LHCN-M2 (cell line): ENCODE measurements at regions not wholly inside any gene's neighbourhood (a gene's known extent, or its start where the extent isn't known, plus 50 kb on each side); places are given as distances from the start of the nearest gene placed in this dataset.

Experiments used
- DNase-seq: peaks from one replicate; pipeline ENCODE4 v3.0.0-alpha.2; 2012; ENCODE audit warnings: low read depth

DNA sequence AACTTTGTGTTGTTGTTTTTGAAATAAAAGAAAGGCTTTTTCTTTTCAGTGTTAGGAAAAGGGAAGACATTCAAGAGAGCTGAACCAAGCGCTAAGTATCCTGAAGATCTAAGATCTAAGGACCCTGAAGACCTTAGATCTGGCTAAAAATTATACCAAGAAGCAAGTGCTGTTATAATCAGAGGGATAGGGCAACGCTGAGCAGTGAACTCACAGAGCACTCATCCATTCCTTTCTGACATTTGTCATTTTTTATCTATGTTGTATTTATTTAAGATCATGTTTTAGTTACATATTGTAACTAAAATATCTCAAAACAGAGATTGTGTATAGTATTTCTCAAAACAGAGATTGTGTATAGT lies 60.5 kb upstream of the FAM216B start:
- no peak for DNase-seq

DNA sequence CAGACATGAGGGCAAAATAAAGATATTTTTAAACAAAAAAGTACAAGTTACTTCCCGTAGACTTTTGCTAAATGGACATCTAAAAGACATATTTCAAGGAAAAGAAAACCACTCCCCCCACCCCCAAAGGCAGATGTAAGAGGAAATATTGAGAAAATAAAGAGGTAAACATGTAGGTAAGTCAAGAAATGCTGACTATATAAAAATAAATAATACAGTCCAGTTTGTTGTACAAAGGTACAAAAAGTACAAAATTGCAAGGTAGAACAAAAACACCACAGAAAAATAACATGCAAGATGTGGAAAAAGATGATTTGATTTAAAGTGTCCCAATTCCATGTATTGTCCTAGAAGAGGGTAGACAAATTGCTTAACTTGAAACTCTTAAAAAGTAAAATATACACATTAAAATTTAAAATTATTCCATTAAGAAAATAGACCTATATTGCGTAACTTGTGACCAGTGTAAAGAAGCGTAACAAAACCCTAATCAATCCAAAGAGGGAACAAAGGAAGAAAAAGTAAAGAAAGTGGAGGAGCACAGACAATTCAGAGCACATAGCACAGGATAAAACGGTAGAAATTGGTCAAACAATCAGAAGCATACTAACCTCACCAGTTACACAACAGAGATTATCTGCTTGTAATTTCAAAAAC lies 58.4 kb upstream of the FAM216B start:
- DNase-seq = no peak

DNA sequence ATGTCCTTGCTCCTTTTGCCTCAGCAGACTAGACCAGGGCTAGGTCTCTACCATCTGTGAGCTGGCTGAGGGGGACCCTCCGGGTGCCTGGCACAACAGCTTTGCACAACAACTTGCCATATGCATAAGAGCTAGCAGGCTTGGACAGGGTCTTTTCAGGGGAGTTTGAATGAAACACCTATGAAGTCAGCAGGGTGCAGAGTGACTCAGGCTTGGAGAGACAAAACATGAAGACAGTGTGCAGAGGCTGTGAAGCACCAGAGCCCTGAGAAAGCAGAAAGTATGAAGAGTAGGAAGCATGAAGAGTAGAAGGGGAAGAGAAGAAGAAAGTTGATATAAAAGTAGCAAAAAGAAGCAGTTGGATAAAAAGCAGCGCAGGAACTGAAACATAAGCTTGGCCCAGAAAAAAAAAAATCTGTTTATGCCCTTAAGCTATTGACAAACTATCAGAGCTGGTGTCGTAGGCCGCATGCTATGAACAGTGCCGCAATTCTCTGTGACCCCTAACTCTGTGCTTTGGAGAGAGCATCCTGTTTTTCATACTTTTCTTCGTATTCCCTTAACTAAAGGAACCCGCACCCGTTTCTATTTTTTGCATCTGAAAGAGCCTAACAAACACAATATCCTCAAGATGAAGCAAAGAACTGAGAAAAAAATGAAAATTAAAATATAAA lies 52.7 kb upstream of the FAM216B start:
- DNase-seq = no peak

DNA sequence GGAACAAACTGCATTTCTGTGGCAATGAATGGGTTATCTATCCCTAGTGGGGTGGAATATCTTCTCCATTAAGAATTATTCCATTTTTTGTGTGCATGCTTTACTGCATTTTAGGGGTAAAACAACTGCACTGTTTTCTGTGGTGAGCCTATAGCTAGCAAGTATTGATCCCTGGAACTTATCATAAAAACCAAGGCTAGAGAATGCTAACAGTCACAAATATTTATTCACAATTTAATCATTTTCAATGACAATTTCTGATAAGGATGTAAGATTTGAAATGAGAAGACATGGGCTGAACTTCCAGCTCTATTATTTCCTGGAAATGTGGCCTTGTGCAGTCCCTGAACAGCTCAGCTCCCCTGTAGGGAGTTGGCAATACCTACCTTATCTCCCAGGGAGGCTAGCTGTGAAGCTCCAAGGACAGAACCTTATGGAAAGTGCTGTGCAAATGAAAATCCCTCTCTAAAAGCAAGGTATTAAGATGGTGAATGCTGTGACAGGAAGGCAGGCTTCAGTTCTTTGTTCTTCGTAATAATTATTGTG lies 51.5 kb upstream of the FAM216B start:
- DNase-seq = no peak
